HepG2 (cell line): ENCODE measurements at regions not wholly inside any gene's neighbourhood (a gene's known extent, or its start where the extent isn't known, plus 50 kb on each side); places are given as distances from the start of the nearest gene placed in this dataset.
"Not testable (repeated sequence)": the region's sequence is repeated elsewhere in the genome, so short reads cannot be mapped to it uniquely, and the experiment has no call there.

ENCODE experiments used
- CTCF ChIP-seq: sonication (generic); formaldehyde crosslinking; IDR thresholded peaks from 2 replicates; pipeline ENCODE4 v1.5.0; 2020; ENCODE audit warnings: mild to moderate bottlenecking, missing genetic modification reagents, moderate library complexity
- GABPA ChIP-seq, 2 experiments: IDR thresholded peaks; 2 replicates each; pipeline ENCODE4 v1.6.1; 2011 to 2016; ENCODE audit warnings: low read depth in 2 of 2, low read length in 1 of 2, missing biosample characterization in 1 of 2, missing genetic modification characterization in 1 of 2
- GMEB1 ChIP-seq: sonication (generic); formaldehyde crosslinking; IDR thresholded peaks from 2 replicates; pipeline ENCODE4 v1.5.1; 2020; ENCODE audit warnings: missing genetic modification reagents, mild to moderate bottlenecking, borderline replicate concordance
- MTA3 ChIP-seq: sonication (generic); formaldehyde crosslinking; IDR thresholded peaks from 2 replicates; pipeline ENCODE4 v1.4.0; 2020; ENCODE audit warnings: missing genetic modification reagents
- PATZ1 ChIP-seq: sonication (generic); formaldehyde crosslinking; IDR thresholded peaks from 2 replicates; pipeline ENCODE4 v1.4.0; 2020; ENCODE audit warnings: missing genetic modification reagents
- POLR2A ChIP-seq, 2 experiments: IDR thresholded peaks; 2 replicates each; pipeline ENCODE4 v1.6.1; 2011; ENCODE audit warnings: low read depth in 2 of 2, low read length in 2 of 2, mild to moderate bottlenecking in 1 of 2, moderate library complexity in 1 of 2; ENCODE audit not compliant: insufficient read depth in 1 of 2
- TAF1 ChIP-seq: sonication (generic); formaldehyde crosslinking; IDR thresholded peaks from 2 replicates; pipeline ENCODE4 v1.4.0; 2020; ENCODE audit warnings: missing genetic modification reagents
- TARDBP ChIP-seq: sonication (generic); formaldehyde crosslinking; IDR thresholded peaks from 2 replicates; pipeline ENCODE4 v1.8.0; 2022; ENCODE audit warnings: mild to moderate bottlenecking, missing genetic modification reagents
- YY1 ChIP-seq: IDR thresholded peaks from 2 replicates; pipeline ENCODE4 v1.6.1; 2011; ENCODE audit warnings: low read length, low read depth, moderate library complexity, mild to moderate bottlenecking; ENCODE audit not compliant: insufficient read depth, insufficient replicate concordance
- ZBTB49 ChIP-seq: sonication (generic); formaldehyde crosslinking; IDR thresholded peaks from 2 replicates; pipeline ENCODE4 v1.4.0; 2020; ENCODE audit warnings: missing genetic modification reagents, borderline replicate concordance
- ZNF747 ChIP-seq: sonication (generic); formaldehyde crosslinking; IDR thresholded peaks from 2 replicates; pipeline ENCODE4 v1.8.1; 2023; ENCODE audit warnings: missing genetic modification reagents, mild to moderate bottlenecking, borderline replicate concordance

GRCh38 chr4:189629733-189630132 is 310.9 kb upstream of the FRG1 start:
- TF ChIP-seq CTCF; MTA3; TAF1 (CRISPR knock-in tag); POLR2A (IDR thresholded peaks at IDR 0.05; ENCODE audit: insufficient read depth in 1 of 2, low read depth in 2 of 2, low read length in 2 of 2); ZNF747; GMEB1 (CRISPR knock-in tag); TARDBP (CRISPR knock-in tag); YY1; GABPA (IDR thresholded peaks at IDR 0.05; ENCODE audit: low read depth, low read length); GABPA (CRISPR knock-in tag; IDR thresholded peaks at IDR 0.05; ENCODE audit: low read depth); PATZ1 (CRISPR knock-in tag); ZBTB49 (CRISPR knock-in tag): not testable (repeated sequence)
